IMR-90 (cell line): ENCODE measurements at regions not wholly inside any gene's neighbourhood (a gene's known extent, or its start where the extent isn't known, plus 50 kb on each side); places are given as distances from the start of the nearest gene placed in this dataset.

Source experiments
- ATAC-seq: fragments of 200-7000 bp; cut with Tn5 transposase; 2 replicates; pipeline ENCODE4 v1.9.1; 2020; ENCODE audit warnings: low read depth, mild to moderate bottlenecking, moderate library complexity
- BruUV-seq: library from RNA; stranded (reverse); fragments of 400-500 nt; replicated peaks from 2 replicates; lab custom pipeline; 2021; lab: Mats Ljungman, UMichigan
- CTCF ChIA-PET: fragments of 300-600 bp; formaldehyde crosslinking; extraction: SDS; loops from one replicate; lab custom pipeline; 2021; ENCODE audit warnings: antibody characterized with exemption; lab: Yijun Ruan, JAX
- POLR2A ChIA-PET: fragments of 300-600 bp; sonication (Branson Sonifier 250); formaldehyde crosslinking; loops from one replicate; lab custom pipeline; 2022; ENCODE audit warnings: antibody characterized with exemption; ENCODE audit not compliant: unreplicated experiment; lab: Charles Lee
- DNase-seq: peaks from one replicate; pipeline ENCODE4 v3.0.0; 2013
- H2AFZ ChIP-seq: replicated peaks from 2 replicates; pipeline ENCODE3; 2013; ENCODE audit warnings: low read length, mild to moderate bottlenecking; ENCODE audit not compliant: poor library complexity
- H2AK5ac ChIP-seq: 2 replicates; pipeline ENCODE4 v1.6.1; 2013; ENCODE audit warnings: low read depth, low read length, inconsistent platforms
- H2AK9ac ChIP-seq: replicated peaks from 2 replicates; pipeline ENCODE3; 2013; ENCODE audit warnings: mild to moderate bottlenecking, low read depth, low read length, moderate library complexity; ENCODE audit not compliant: poor library complexity
- H2BK120ac ChIP-seq: 2 replicates; pipeline ENCODE4 v1.6.1; 2013; ENCODE audit warnings: low read depth, low read length, inconsistent platforms
- H2BK15ac ChIP-seq: 3 replicates; pipeline ENCODE4 v1.6.1; 2013; ENCODE audit warnings: low read depth, low read length, inconsistent platforms
- H2BK20ac ChIP-seq: 2 replicates; pipeline ENCODE4 v1.6.1; 2013; ENCODE audit warnings: low read depth, mild to moderate bottlenecking, inconsistent platforms, low read length, moderate library complexity
- H2BK5ac ChIP-seq: 2 replicates; pipeline ENCODE4 v1.6.1; 2013; ENCODE audit warnings: mild to moderate bottlenecking, low read depth, low read length, inconsistent platforms; ENCODE audit not compliant: poor library complexity, severe bottlenecking
- H3K14ac ChIP-seq: replicated peaks from 2 replicates; pipeline ENCODE4 v1.6.1; 2013; ENCODE audit warnings: low read depth, low read length, inconsistent platforms
- H3K18ac ChIP-seq: 2 replicates; pipeline ENCODE4 v1.6.1; 2013; ENCODE audit warnings: low read depth, low read length, control low read depth
- H3K23ac ChIP-seq: 2 replicates; pipeline ENCODE4 v1.6.1; 2013; ENCODE audit warnings: low read depth, low read length, inconsistent platforms
- H3K27ac ChIP-seq: 2 replicates; pipeline ENCODE4 v1.5.1; 2013; ENCODE audit warnings: mild to moderate bottlenecking, control low read depth, low read length; ENCODE audit not compliant: insufficient read depth
- H3K27me3 ChIP-seq: 2 replicates; pipeline ENCODE4 v1.6.1; 2013; ENCODE audit warnings: low read length; ENCODE audit not compliant: control insufficient read depth, insufficient read depth
- H3K36me3 ChIP-seq: 2 replicates; pipeline ENCODE4 v1.6.1; 2013; ENCODE audit warnings: low read length, mixed read lengths; ENCODE audit not compliant: control insufficient read depth, insufficient read depth
- H3K4ac ChIP-seq: 2 replicates; pipeline ENCODE4 v1.6.1; 2013; ENCODE audit warnings: low read depth, low read length, inconsistent platforms
- H3K4me1 ChIP-seq: 2 replicates; pipeline ENCODE4 v1.6.1; 2013; ENCODE audit warnings: low read length, mixed read lengths; ENCODE audit not compliant: control insufficient read depth, insufficient read depth
- H3K4me2 ChIP-seq: 2 replicates; pipeline ENCODE4 v1.6.1; 2013; ENCODE audit warnings: low read depth, mild to moderate bottlenecking, control low read depth, low read length, moderate library complexity
- H3K4me3 ChIP-seq: 2 replicates; pipeline ENCODE4 v1.5.1; 2013; ENCODE audit warnings: low read depth, mild to moderate bottlenecking, control low read depth, low read length, moderate library complexity; ENCODE audit not compliant: insufficient read depth
- H3K56ac ChIP-seq: 2 replicates; pipeline ENCODE4 v1.6.1; 2013; ENCODE audit warnings: low read length, inconsistent platforms; ENCODE audit not compliant: insufficient read depth; ENCODE audit errors: extremely low read depth
- H3K79me1 ChIP-seq, 2 experiments: 2 replicates each; pipeline ENCODE4 v1.6.1; 2013; ENCODE audit warnings: low read length in 2 of 2, inconsistent platforms in 1 of 2, low read depth in 1 of 2
- H3K9ac ChIP-seq: 2 replicates; pipeline ENCODE4 v1.6.1; 2013; ENCODE audit warnings: low read depth, low read length, control low read depth
- H3K9me1 ChIP-seq: 2 replicates; pipeline ENCODE4 v1.6.1; 2013; ENCODE audit warnings: low read length, inconsistent platforms; ENCODE audit not compliant: insufficient read depth
- H3K9me3 ChIP-seq: 2 replicates; pipeline ENCODE4 v1.6.1; 2013; ENCODE audit warnings: low read length; ENCODE audit not compliant: control insufficient read depth, insufficient read depth
- H4K20me1 ChIP-seq: 2 replicates; pipeline ENCODE4 v1.6.1; 2013; ENCODE audit warnings: low read length, inconsistent platforms; ENCODE audit not compliant: insufficient read depth
- H4K5ac ChIP-seq: 2 replicates; pipeline ENCODE4 v1.6.1; 2013; ENCODE audit warnings: mild to moderate bottlenecking, low read depth, low read length, control low read depth
- H4K8ac ChIP-seq, 2 experiments: 2 replicates each; pipeline ENCODE4 v1.6.1; 2013; ENCODE audit warnings: low read depth in 2 of 2, low read length in 2 of 2, control low read depth in 1 of 2, inconsistent platforms in 1 of 2
- H4K91ac ChIP-seq: 2 replicates; pipeline ENCODE4 v1.6.1; 2013; ENCODE audit warnings: low read depth, low read length, inconsistent platforms; ENCODE audit not compliant: insufficient read depth
- BHLHE40 ChIP-seq: fragments of 150-350 bp; IDR thresholded peaks from 2 replicates; pipeline ENCODE4 v1.6.1; 2016; ENCODE audit warnings: mild to moderate bottlenecking, low read depth, low read length
- CEBPB ChIP-seq: IDR thresholded peaks from 2 replicates; pipeline ENCODE4 v1.6.1; 2012; ENCODE audit warnings: low read depth, low read length, improper control_type of control experiment
- CHD1 ChIP-seq: IDR thresholded peaks from 2 replicates; pipeline ENCODE4 v1.6.1; 2012; ENCODE audit warnings: low read depth, low read length, improper control_type of control experiment
- FOS ChIP-seq: fragments of 150-350 bp; IDR thresholded peaks from 2 replicates; pipeline ENCODE4 v1.6.1; 2016; ENCODE audit warnings: low read depth, low read length
- MAFK ChIP-seq: IDR thresholded peaks from 2 replicates; pipeline ENCODE4 v1.6.1; 2012; ENCODE audit warnings: low read depth, low read length, improper control_type of control experiment
- MAZ ChIP-seq: IDR thresholded peaks from 2 replicates; pipeline ENCODE4 v1.6.1; 2012; ENCODE audit warnings: low read depth, mild to moderate bottlenecking, low read length, improper control_type of control experiment, moderate library complexity, borderline replicate concordance
- MXI1 ChIP-seq: IDR thresholded peaks from 2 replicates; pipeline ENCODE4 v1.6.1; 2012; ENCODE audit warnings: low read depth, mild to moderate bottlenecking, low read length, moderate library complexity, borderline replicate concordance
- NFE2L2 ChIP-seq: fragments of 150-350 bp; IDR thresholded peaks from 2 replicates; pipeline ENCODE4 v1.6.1; 2016; ENCODE audit warnings: low read depth, mild to moderate bottlenecking, low read length
- POLR2A ChIP-seq: IDR thresholded peaks from 2 replicates; pipeline ENCODE4 v1.6.1; 2012; ENCODE audit warnings: mild to moderate bottlenecking, low read depth, low read length
- RAD21 ChIP-seq: IDR thresholded peaks from 2 replicates; pipeline ENCODE4 v1.6.1; 2012; ENCODE audit warnings: low read length, improper control_type of control experiment
- RCOR1 ChIP-seq: IDR thresholded peaks from 2 replicates; pipeline ENCODE4 v1.6.1; 2012; ENCODE audit warnings: mild to moderate bottlenecking, low read length, improper control_type of control experiment; ENCODE audit not compliant: insufficient replicate concordance
- RFX5 ChIP-seq: IDR thresholded peaks from 2 replicates; pipeline ENCODE4 v1.8.0; 2012; ENCODE audit warnings: low read depth, mild to moderate bottlenecking, low read length, moderate library complexity
- SMC3 ChIP-seq: fragments of 150-350 bp; IDR thresholded peaks from 2 replicates; pipeline ENCODE4 v1.6.1; 2016; ENCODE audit warnings: low read depth, mild to moderate bottlenecking, antibody characterized with exemption, low read length, moderate library complexity
- WGBS, 2 experiments: methylation state at CpG; one replicate each; pipeline versions ENCODE4 v1.1.5 to v1.1.7; 2013; ENCODE audit warnings: missing lambda C conversion rate in 2 of 2; ENCODE audit not compliant: insufficient read length in 1 of 2; ENCODE audit errors: extremely low coverage in 2 of 2; 5-methylcytosine and 5-hydroxymethylcytosine counted together
- dilution Hi-C: fragments of 300-500 bp; cut with HindIII; formaldehyde crosslinking; loops from one replicate; pipeline ENCODE4 v1.14.3; 2018; ENCODE audit warnings: low sequenced_read_pairs; ENCODE audit not compliant: unreplicated experiment
- in situ Hi-C: fragments of 300-500 bp; cut with MboI; formaldehyde crosslinking; loops from 3 replicates; pipeline ENCODE4 v1.14.3; 2019; ENCODE audit warnings: low sequenced_read_pairs, inconsistent platforms, mixed read lengths
- intact Hi-C: fragments of 100-400 bp; cut with micrococcal nuclease; formaldehyde crosslinking; loops from 2 replicates; pipeline ENCODE4 v1.10.0; 2022
- TF ChIP-seq, protein P1 (sequence below): fragments of 150-350 bp; IDR thresholded peaks from 2 replicates; pipeline ENCODE4 v1.6.1; 2017; ENCODE audit warnings: mild to moderate bottlenecking, antibody characterized with exemption, low read length, low read depth
- TF ChIP-seq, protein P2 (sequence below): conservative IDR thresholded peaks from 2 replicates; pipeline ENCODE4 v1.5.1; 2012; ENCODE audit warnings: mild to moderate bottlenecking, low read depth, low read length, improper control_type of control experiment
- TF ChIP-seq, protein P3 (sequence below): fragments of 150-350 bp; IDR thresholded peaks from 2 replicates; pipeline ENCODE4 v1.6.1; 2016; ENCODE audit warnings: low read depth, mild to moderate bottlenecking, low read length, moderate library complexity, borderline replicate concordance

DNA sequence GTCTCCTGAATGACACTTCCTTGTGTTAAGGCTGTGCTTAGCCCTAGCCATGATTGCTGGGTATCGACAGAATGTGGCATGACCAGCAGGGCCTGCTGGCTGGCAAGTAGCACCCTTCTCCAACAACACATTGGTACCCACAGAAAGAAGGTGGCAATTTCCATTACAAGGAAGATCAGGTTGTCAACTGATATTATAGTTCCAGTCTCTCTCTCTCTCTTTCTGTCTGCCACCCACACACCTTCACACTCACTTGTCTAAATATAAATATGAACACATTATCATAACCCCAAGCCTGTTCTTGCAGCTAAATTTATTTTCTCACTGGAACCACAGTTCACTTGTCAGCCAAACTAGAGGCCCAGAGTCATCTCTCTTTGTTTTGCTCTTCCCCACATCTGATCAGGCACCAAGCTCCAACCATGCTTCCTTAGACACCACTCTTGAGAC lies 408.1 kb upstream of the PIK3R1 start:
- H3K4me2 ChIP-seq = no peak overlapping the region
- no peak for ATAC-seq
- H3K4me3 ChIP-seq = no peak overlapping the region
- no peak overlapping the region for H4K5ac ChIP-seq
- BruUV-seq = no TSS peak
- no peak overlapping the region for H2AK5ac ChIP-seq
- no peak overlapping the region for H2BK120ac ChIP-seq
- no peaks in the 10 kb centered on the region for H3K36me3 ChIP-seq
- H2BK15ac ChIP-seq = no peak overlapping the region
- no peak overlapping the region for H2AFZ ChIP-seq
- dilution Hi-C loops = no loop called here
- ChIA-PET CTCF (no interaction called here), POLR2A (no interaction called here)
- H3K4ac ChIP-seq = no peak overlapping the region
- H3K56ac ChIP-seq = no peak overlapping the region
- no peak overlapping the region for H4K91ac ChIP-seq
- no peak overlapping the region for H3K23ac ChIP-seq
- H2BK20ac ChIP-seq = no peak overlapping the region
- no peak overlapping the region for H4K8ac ChIP-seq
- no CpG with 5 or more reads among the region's 1 CpG for WGBS, 2 experiments
- H3K9me3 ChIP-seq = no peaks in the 10 kb centered on the region
- DNase-seq = no peak
- TF ChIP-seq CEBPB (no peak), NFE2L2 (no peak), RCOR1 (no peak), MAZ (no peak), BHLHE40 (no peak), POLR2A (no peak), CHD1 (no peak), MXI1 (no peak), MAFK (no peak), FOS (no peak), RAD21 (no peak), SMC3 (no peak), RFX5 (no peak)
- TF ChIP-seq, protein P1, sequence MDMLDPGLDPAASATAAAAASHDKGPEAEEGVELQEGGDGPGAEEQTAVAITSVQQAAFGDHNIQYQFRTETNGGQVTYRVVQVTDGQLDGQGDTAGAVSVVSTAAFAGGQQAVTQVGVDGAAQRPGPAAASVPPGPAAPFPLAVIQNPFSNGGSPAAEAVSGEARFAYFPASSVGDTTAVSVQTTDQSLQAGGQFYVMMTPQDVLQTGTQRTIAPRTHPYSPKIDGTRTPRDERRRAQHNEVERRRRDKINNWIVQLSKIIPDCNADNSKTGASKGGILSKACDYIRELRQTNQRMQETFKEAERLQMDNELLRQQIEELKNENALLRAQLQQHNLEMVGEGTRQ = no peak
- TF ChIP-seq, protein P2, sequence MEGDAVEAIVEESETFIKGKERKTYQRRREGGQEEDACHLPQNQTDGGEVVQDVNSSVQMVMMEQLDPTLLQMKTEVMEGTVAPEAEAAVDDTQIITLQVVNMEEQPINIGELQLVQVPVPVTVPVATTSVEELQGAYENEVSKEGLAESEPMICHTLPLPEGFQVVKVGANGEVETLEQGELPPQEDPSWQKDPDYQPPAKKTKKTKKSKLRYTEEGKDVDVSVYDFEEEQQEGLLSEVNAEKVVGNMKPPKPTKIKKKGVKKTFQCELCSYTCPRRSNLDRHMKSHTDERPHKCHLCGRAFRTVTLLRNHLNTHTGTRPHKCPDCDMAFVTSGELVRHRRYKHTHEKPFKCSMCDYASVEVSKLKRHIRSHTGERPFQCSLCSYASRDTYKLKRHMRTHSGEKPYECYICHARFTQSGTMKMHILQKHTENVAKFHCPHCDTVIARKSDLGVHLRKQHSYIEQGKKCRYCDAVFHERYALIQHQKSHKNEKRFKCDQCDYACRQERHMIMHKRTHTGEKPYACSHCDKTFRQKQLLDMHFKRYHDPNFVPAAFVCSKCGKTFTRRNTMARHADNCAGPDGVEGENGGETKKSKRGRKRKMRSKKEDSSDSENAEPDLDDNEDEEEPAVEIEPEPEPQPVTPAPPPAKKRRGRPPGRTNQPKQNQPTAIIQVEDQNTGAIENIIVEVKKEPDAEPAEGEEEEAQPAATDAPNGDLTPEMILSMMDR = no peak
- TF ChIP-seq, protein P3, sequence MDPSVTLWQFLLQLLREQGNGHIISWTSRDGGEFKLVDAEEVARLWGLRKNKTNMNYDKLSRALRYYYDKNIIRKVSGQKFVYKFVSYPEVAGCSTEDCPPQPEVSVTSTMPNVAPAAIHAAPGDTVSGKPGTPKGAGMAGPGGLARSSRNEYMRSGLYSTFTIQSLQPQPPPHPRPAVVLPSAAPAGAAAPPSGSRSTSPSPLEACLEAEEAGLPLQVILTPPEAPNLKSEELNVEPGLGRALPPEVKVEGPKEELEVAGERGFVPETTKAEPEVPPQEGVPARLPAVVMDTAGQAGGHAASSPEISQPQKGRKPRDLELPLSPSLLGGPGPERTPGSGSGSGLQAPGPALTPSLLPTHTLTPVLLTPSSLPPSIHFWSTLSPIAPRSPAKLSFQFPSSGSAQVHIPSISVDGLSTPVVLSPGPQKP = no peak
- intact Hi-C loops = no loop called here
- no peak overlapping the region for H3K9ac ChIP-seq
- no peak overlapping the region for H2BK5ac ChIP-seq
- no peaks in the 10 kb centered on the region for H3K4me1 ChIP-seq
- no peaks in the 10 kb centered on the region for H3K9me1 ChIP-seq
- H3K14ac ChIP-seq = no peak overlapping the region
- no peak overlapping the region for H3K27ac ChIP-seq
- H3K18ac ChIP-seq = no peak overlapping the region
- no peak overlapping the region for H2AK9ac ChIP-seq
- no peaks in the 10 kb centered on the region for H4K20me1 ChIP-seq
- H3K79me1 ChIP-seq = no peaks in the 10 kb centered on the region
- in situ Hi-C loops = loop anchor here (25.0 kb wide), 1 partner anchor 570 kb away; no protein-coding TSS in a partner anchor
- no peaks in the 10 kb centered on the region for H3K27me3 ChIP-seq
